HPDE6-E6E7 (cell line): ENCODE measurements at regions not wholly inside any gene's neighbourhood (a gene's known extent, or its start where the extent isn't known, plus 50 kb on each side); places are given as distances from the start of the nearest gene placed in this dataset.

Experiments
- DNase-seq: peaks from one replicate; pipeline ENCODE4 v3.0.0; 2011; ENCODE audit warnings: missing footprints; ENCODE audit errors: extremely low spot score

- no peak for DNase-seq
Observed at GRCh38 chr18:78207942-78208341, 771.7 kb upstream of the SALL3 start.

GRCh38 chr18:78208461-78208860 lies 771.2 kb upstream of the SALL3 start:
- no peak for DNase-seq

GRCh38 chr18:78213361-78213994 lies 766.1 kb upstream of the SALL3 start:
- DNase-seq: no peak

GRCh38 chr18:78221496-78221895 lies 758.1 kb upstream of the SALL3 start:
- DNase-seq: no peak

- DNase-seq: no peak
Observed at GRCh38 chr18:78228974-78229373, 750.6 kb upstream of the SALL3 start.

GRCh38 chr18:78230911-78231310 lies 748.7 kb upstream of the SALL3 start:
- DNase-seq: no peak

GRCh38 chr18:78232196-78232595 lies 747.4 kb upstream of the SALL3 start:
- DNase-seq: no peak

- DNase-seq: no peak
Observed at GRCh38 chr18:78237864-78238263, 741.8 kb upstream of the SALL3 start.

GRCh38 chr18:78238404-78239089 lies 741.1 kb upstream of the SALL3 start:
- no peak for DNase-seq

GRCh38 chr18:78239090-78239457 lies 740.5 kb upstream of the SALL3 start:
- DNase-seq: no peak

- DNase-seq: no peak
Observed at GRCh38 chr18:78240101-78240500, 739.5 kb upstream of the SALL3 start.

- DNase-seq: no peak
Observed at GRCh38 chr18:78240627-78241252, 738.9 kb upstream of the SALL3 start.

- no peak for DNase-seq
Observed at GRCh38 chr18:78241535-78242253, 737.9 kb upstream of the SALL3 start.

GRCh38 chr18:78242254-78242643 lies 737.4 kb upstream of the SALL3 start:
- DNase-seq: no peak

- DNase-seq: no peak
Observed at GRCh38 chr18:78242806-78243205, 736.8 kb upstream of the SALL3 start.

- DNase-seq: no peak
Observed at GRCh38 chr18:78244779-78245178, 734.8 kb upstream of the SALL3 start.

GRCh38 chr18:78245451-78245850 lies 734.2 kb upstream of the SALL3 start:
- no peak for DNase-seq

GRCh38 chr18:78246050-78246449 lies 733.6 kb upstream of the SALL3 start:
- no peak for DNase-seq

- DNase-seq: no peak
Observed at GRCh38 chr18:78246588-78246987, 733.0 kb upstream of the SALL3 start.

- DNase-seq: no peak
Observed at GRCh38 chr18:78247615-78248289, 731.9 kb upstream of the SALL3 start.

- DNase-seq: no peak
Observed at GRCh38 chr18:78255013-78255412, 724.6 kb upstream of the SALL3 start.
